HK-2 (cell line): ENCODE measurements at regions not wholly inside any gene's neighbourhood (a gene's known extent, or its start where the extent isn't known, plus 50 kb on each side); places are given as distances from the start of the nearest gene placed in this dataset.
"Not testable (repeated sequence)": the region's sequence is repeated elsewhere in the genome, so short reads cannot be mapped to it uniquely, and the experiment has no call there.

ENCODE experiments used
- DNase-seq: peaks from one replicate; pipeline ENCODE4 v3.0.0-alpha.2; 2018; ENCODE audit not compliant: unreplicated experiment

- no peak for DNase-seq
Observed at GRCh38 chr4:77220828-77221613, 64.0 kb downstream of the CCNG2 start.

- no peak for DNase-seq
Observed at GRCh38 chr4:77225022-77225421, 68.0 kb downstream of the CCNG2 start.

GRCh38 chr4:77226939-77227705 lies 70.1 kb downstream of the CCNG2 start:
- no peak for DNase-seq

- no peak for DNase-seq
Observed at GRCh38 chr4:77229433-77229832, 72.4 kb downstream of the CCNG2 start.

- DNase-seq = peak; percentile 3
Observed at GRCh38 chr4:77232653-77233052, 75.6 kb downstream of the CCNG2 start.

- no peak for DNase-seq
Observed at GRCh38 chr4:77235289-77235854, 78.4 kb downstream of the CCNG2 start.

GRCh38 chr4:77236806-77237205 lies 79.8 kb downstream of the CCNG2 start:
- DNase-seq = no peak

GRCh38 chr4:77240469-77241066 lies 83.6 kb downstream of the CCNG2 start:
- peak; percentile 60 for DNase-seq

- no peak for DNase-seq
Observed at GRCh38 chr4:77248805-77249204, 91.8 kb downstream of the CCNG2 start.

GRCh38 chr4:77251751-77252150 lies 94.7 kb downstream of the CCNG2 start:
- DNase-seq = no peak

- DNase-seq = no peak
Observed at GRCh38 chr4:77263247-77263646, 106.2 kb downstream of the CCNG2 start.

- not testable (repeated sequence) for DNase-seq
Observed at GRCh38 chr4:77263976-77264375, 107.0 kb downstream of the CCNG2 start.

- DNase-seq = no peak
Observed at GRCh38 chr4:77264826-77265225, 107.8 kb downstream of the CCNG2 start.

GRCh38 chr4:77268108-77268507 lies 111.1 kb downstream of the CCNG2 start:
- DNase-seq = no peak

GRCh38 chr4:77269505-77269904 lies 112.5 kb downstream of the CCNG2 start:
- no peak for DNase-seq

GRCh38 chr4:77273412-77273811 lies 116.4 kb downstream of the CCNG2 start:
- no peak for DNase-seq

GRCh38 chr4:77279114-77279513 lies 122.1 kb downstream of the CCNG2 start:
- not testable (repeated sequence) for DNase-seq

- DNase-seq = no peak
Observed at GRCh38 chr4:77282305-77282704, 125.3 kb downstream of the CCNG2 start.

- DNase-seq = no peak
Observed at GRCh38 chr4:77284036-77284435, 127.0 kb downstream of the CCNG2 start.

GRCh38 chr4:77286906-77287305 lies 129.9 kb downstream of the CCNG2 start:
- no peak for DNase-seq

- no peak for DNase-seq
Observed at GRCh38 chr4:77293426-77293825, 136.4 kb downstream of the CCNG2 start.

GRCh38 chr4:77300996-77301395 lies 144.0 kb downstream of the CCNG2 start:
- DNase-seq = not testable (repeated sequence)
